ENCODE measurements at regions not wholly inside any gene's neighbourhood (a gene's known extent, or its start where the extent isn't known, plus 50 kb on each side); places are given as distances from the start of the nearest gene placed in this dataset.
"Not testable (repeated sequence)": the region's sequence is repeated elsewhere in the genome, so short reads cannot be mapped to it uniquely, and the experiment has no call there.

DNA sequence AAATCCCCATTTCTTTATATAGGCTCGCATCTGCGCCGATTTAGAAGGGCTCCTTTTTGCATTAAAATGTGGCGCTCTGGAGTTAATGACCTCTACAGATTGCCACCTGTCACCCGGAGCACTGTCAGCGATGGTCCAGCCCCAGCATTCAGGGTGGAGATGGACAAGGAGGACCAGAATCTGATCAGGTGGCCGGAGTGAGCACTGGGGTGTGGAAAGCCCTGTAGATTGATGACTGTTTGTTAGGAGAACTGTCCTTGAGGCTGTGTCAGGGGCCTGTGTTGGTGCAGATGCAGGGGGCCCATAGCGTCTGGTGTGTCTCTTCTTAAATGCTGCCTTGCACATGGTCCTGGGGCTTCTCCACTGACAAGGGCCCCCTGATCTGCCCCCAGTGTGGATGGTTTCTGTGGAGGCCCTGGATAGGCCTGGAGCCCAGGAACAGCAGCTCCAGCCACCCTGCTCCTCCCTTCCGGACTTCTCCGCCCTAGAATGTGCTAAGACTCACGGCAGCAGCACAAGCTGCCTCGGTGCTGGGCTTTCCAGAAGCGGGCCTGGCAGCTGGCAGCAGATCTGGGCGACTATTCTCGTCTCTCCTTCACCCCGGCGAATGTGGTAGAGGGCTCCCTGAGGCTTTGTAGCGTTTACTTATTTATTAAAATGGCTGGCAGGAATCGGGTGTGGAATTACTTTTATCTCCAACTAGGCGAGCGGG, 1333.3 kb downstream of the BRD1 start:
- FAIRE-seq = no peak

DNA sequence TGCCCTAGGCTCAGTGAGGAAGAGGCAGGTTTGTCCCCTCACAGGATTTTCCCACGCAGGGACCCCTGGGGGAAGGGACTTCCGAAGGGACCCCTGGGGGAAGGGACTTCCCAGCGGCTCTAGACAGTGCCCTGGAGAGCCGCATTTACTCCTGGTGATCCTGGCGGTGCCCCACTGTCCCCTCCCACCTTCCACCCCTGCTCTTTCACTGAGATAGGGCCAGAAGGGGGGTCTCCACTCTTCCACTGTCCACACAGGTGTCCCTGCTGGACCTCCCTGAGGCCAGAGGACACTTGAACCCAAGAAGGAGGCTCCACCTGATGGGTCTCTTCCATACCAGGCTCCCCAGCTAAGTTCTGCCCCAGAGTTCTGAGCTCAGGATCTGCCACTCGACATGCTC, 1333.9 kb downstream of the BRD1 start:
- DNase-seq (ENCODE audit: low spot score) (no peak), FAIRE-seq (no peak)

More for the DNA sequence above, 1333.3 kb downstream of the BRD1 start:
- DNase-seq (ENCODE audit: low spot score) = no peak

DNA sequence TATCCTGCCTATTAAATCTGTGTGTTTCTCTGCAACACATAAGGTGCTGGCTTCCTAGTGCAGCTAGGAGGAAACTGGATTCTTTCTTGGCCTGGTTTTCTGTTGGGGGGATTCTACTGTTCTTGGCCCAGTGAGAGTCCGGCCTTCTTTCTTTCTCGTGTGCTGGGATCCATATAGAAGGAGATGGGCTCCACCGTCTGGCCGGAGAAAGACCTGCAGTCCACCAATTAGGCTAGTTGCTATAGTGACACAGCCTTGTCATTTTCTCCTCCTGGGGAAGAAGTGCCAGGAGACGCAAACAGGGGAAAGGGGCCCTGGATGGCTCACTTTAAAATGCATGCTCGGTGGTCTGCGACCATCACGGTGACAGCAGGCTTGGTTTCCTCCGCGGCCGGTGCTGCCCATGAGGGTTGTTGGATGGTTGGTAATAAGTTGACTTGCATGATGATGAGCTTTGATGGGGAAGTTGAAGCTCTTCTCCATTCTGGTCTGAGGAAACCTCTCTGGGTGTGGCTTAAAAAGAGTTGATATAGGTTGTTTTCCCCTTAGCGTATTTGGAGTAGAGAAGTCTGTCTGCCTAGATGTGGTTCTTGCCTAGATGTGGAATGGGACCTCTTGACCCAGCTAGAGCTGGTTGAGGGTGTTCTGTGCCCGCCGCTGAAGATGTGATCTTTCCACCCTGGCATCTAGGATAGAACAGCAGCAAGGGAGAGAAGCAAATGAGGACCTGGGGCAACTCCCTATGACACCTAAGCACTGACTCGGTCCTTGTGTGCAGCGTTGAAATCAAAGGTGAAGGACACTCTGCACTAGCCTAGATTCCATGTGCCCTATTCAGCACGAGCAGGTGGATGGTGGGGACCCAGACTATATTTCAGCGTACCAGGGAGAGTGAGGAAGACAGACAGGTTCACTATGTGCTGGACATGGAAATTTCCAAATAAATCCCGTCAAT, 1335.0 kb downstream of the BRD1 start:
- DNase-seq (ENCODE audit: low spot score) (peak; percentile 87), FAIRE-seq (no peak)

DNA sequence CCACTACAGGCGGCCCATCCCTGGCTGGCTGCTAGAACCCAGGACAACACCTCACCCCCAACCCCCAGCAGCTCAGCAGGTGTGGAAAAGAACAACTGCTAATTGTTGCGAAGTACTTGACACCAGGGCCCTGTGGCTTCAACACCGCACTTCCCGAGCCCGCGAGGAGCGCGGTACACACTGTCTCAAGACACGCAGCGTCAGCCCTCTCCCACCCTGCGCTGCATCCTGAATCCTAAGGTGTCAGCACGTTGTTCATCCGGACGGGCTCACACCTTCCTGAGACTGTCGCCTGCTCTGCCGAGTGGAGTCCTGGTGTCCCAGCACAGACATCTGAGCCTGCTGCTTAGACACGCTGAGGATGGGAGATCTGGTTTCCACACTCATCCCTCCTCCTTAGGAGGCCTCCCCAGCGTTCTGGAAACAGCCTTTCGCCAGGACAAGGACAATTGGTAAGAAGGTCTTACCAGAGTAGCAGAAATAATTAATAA, 1336.2 kb downstream of the BRD1 start:
- FAIRE-seq (no peak), DNase-seq (ENCODE audit: low spot score) (no peak)

DNA sequence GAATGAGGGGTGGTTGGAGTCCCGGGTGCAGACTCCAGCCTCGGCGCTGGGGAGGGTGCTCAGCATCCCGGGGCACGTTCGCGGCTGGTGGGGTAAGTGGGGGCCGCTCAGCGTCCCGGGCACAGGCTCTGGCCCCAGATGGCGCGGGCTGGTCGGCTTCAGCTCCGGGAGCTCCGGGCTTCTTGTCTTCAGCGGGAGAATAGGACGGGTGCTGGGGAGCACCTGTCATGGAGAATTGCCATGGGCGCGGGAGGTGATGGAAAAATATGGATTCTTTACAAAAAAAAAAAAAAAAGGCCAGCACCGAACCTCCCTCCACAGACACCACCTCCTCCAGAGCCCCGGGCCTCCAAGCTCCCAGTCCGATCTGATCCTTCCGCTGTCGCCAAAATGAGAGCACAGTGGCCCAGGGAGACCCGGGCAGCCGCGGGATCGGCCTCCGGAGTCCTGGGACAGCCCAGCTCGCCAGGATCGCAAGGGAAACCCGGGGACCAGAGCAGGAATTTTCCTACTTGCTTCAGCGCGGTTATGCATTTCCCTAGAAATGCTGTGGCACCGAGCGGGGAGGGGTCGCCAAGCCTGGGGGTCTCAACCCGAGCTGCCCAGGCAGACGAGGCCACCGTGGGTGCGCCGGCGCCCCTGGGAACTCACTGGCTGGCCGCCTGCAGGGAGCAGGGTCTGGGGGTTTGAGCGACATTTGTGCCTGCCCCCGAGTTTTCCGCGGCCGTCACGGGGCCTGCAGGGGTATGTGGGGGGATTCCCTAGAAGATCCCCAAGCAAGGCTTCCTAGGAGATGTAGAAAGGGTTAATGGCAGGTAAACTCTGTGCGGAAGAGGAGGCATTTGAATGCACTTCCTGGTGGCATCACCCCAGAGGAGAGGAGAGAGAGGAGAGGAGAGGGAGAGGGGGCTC, 1336.9 kb downstream of the BRD1 start:
- DNase-seq (ENCODE audit: low spot score) = no peak
- FAIRE-seq = no peak

DNA sequence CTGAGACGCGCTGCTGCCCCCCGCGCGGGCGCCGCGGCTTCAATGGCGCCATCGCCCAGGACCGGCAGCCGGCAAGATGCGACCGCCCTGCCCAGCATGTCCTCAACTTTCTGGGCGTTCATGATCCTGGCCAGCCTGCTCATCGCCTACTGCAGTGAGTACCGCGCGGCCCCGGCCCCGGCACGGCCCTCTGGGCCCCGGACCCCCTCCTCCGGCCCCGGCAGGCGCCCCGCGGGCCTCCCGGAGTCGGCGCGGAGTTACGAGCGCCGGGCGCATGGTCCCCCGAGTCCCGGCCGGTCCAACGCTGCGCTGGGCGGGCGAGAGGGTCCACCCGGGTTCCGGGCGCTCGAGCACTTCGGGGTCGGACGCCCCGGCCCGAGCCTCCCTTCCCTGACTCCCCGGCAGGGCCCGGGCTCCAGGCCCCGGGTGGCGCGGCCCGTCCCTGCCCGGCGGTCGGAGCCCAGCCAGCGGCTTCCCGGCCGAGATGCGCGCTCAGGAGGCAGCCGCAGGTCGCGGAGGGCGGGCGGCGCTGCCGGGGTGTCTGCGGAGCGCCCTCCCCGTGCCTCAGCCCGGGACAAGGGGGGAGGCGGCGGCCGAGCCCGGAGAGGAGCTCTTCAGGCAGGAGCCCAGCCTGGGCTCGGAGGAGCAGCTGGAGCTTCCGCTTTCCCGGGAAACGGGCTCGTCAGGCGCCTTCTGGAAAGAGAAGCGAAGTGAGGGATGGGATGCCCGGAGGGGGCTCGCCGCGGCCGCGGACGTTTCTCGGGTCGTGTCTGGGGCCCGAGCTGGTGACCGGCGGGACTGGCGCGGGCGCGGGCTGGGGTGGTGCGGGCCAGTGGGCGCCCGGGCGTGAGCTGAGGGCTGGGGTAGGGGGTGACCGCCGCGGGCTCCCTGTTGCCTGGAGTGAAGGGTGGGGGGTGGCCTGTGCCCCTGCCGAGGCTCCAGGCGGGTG, 1337.8 kb downstream of the BRD1 start:
- FAIRE-seq (no peak), DNase-seq (ENCODE audit: low spot score) (peak; percentile 61)

DNA sequence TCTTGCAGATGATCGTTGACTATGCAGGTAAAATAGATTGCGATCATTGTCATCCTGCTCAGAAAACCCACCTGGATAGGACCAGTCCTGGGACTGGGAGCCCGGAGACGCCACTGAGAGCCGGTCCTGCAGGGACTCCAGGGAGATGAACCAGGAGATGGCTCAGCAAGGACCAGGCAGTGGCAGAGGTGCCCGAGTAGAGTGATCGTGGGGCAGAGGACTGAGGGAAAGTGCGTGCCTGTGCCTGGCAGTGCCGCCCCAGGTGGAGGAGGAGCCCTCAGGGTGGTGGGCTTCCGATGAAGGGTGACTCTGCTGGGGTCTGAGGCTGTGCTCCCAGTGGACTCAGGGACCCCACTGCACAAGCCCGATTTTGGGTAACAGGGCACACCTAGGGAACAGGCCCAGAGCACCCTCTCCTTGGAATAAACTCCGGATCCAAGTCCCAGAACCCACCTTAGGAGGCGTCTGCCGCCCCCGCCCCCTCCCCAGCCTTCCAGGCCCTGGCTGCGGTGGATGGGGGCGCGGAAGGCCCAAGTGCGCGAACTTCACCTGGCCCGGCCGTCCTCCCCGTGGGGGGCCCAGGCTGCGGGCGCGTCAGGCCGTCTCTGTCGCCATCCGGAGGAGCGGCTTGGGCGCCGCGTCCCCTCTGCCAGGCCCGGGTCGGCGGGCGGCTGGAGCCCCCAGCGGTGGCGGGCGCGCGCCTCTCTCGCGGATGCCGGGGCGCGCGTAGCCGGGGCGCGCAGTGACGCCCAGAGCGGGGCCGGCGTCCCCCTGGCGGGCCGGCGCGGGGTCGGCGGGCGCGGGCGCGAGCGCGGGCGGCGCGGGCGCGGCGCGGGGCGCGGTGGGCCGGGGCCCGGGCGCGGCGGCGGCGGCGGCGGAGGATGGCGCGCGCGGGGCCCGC, 1338.8 kb downstream of the BRD1 start:
- DNase-seq (ENCODE audit: low spot score) = peak; percentile 82
- peak; percentile 52 for FAIRE-seq

DNA sequence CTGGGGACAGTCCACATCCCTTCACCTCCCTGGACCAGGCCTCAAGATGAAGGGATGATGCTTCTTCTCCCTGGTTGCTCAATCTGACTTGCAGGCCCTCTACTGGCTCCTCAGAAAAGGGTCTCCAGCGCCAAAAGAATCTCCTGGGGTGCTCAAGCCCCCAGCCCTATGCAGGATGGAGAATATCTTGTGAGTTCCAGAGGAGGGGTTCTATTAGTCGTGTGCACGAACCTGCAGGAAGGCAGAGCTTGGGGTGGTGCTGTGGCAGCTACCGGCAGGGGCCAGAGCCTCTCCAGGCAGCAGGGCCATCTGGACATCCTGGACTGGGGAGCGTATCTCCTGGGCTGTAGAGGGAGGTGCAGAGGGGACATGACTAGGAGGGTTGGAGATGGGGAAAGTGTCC, 1339.5 kb downstream of the BRD1 start:
- DNase-seq (ENCODE audit: low spot score) (peak; percentile 43), FAIRE-seq (no peak)

DNA sequence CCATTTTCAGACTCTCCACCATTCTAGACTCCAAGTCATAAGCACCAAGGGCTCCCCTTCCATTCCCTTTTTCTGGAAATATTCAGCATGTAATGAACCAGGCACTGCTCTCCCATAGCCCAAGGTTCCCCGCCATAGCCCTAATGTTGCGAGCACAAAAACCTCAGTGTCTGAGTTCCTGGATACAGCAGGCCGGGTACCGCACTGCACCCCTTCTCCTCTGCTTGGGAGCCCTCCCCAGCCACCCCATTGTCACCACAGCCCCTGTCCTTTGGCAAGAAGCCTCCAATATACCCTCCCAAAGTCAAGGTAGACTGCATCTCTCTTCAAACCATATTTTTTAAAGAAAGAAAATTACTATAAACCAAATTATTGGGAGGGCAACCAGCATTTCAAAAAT, 1341.1 kb downstream of the BRD1 start:
- DNase-seq (ENCODE audit: low spot score) (no peak), FAIRE-seq (no peak)

DNA sequence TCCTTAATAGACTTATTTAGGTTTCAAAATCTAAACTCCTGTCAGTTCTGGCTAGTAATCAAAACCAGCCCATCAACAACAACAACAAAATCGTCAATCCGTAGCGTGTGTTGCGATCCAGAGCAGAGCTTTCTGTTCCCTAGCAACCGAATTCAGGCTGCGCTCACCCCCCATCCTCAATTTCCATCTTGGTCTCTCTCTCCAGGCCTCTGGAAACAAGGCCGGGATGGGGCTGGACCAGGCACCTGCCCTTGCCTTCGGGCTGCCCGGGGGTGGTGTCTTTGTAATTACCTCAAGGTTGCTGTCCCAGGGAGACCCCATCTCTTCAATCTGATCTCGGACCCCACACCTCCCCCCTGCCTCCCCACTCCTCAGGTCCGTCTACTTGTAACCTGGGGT, 1341.5 kb downstream of the BRD1 start:
- FAIRE-seq (no peak), DNase-seq (ENCODE audit: low spot score) (no peak)

DNA sequence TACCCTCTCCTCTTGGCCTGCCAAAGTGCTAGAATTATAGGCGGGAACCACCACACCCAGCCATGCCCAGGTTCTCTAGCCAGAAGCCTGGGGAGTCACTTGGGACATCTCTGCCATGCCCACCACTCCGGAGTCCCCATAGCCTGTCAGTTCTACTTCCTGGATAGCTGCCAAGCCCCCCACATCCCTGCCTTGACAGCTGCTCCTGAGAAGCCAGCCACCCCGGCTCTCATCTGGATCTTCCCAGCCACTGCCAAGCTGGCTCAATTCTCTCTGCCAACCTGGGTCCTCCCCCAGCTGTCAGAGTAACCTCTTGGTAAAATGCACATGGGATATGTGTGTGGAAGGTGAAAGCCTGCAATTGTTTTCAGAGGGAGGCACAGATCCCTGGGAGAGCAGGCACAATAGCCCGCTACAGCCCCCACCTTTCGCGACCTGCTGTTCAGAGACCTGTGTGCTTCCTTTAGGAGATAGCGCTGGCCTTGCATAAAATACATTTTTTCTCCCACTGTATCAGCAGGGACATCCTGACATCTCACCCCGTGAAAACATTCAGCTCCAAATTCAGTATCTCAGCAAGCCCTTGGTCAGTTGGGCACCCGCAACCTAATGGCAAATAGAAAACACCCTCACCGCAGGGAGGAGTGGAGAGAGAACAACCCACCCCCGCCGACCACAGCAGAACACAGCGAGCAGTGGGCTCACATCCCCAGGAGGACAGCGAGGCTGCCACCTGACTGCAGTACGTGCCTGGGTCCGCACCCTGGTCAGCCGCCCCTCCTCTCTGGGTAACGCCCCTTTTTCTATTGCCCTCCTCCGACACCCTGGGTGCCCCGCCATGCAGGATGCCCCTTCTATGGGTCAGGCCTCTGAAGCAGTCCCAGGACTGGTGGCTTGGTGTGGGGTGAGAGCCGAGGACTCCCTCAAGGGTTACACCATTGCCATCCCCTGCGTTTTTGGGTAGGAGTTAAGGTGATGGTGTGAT, 1342.2 kb downstream of the BRD1 start:
- no peak for DNase-seq (ENCODE audit: low spot score)
- FAIRE-seq = no peak

DNA sequence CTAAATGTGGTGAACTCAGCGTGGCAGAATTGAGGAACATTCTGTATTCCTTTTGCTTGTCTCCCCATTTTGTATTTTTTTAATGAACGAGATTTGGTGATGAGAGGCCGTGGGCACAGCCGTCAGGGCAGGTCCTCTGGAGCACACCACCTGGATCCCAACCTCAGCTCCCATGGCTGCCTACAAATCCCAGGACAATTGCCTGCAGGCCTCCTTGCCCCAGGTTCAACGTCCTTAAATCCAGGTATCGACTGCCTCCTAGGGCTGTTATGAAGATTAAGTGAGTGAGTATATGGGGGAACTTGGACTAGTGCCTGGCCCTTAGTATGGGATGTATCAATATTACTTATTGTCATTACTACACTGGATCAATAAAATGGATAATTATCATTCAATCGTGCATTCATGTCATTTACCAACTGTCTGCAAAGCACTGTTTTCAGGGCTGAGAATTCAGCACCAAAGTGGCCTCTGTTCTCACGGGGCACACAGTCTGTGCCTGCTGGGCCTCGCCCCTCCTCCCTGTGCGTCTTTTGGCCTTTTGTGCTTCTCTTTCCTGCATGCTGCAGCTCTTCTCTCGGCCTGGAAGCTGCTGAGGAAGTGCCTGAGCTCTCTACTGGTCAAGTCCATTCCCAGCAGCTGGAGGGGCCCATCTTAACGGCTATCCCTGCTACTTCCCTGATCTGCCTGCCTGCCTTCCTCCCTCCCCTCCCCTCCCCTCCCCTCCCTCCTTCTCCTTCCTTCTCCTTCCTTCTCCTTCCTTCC, 1343.7 kb downstream of the BRD1 start:
- DNase-seq (ENCODE audit: low spot score) = no peak
- FAIRE-seq = no peak

DNA sequence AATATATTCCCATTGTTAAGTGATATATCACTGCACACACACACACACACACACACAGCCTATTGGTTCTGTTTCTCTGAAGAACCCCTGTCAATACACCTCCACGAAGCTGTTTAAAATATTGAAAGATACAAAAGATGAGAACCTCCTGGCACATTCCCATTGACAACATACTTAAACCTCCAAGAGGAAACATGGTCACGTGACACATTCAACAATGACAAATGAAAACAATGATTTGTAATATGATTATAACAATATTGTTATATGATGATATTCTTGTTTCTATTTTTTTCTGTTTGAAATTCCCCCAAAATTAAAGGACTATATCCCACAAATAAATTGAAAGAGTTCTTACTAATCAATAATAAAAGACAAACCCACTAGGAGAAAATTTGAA, 1344.9 kb downstream of the BRD1 start:
- FAIRE-seq (no peak), DNase-seq (ENCODE audit: low spot score) (no peak)

DNA sequence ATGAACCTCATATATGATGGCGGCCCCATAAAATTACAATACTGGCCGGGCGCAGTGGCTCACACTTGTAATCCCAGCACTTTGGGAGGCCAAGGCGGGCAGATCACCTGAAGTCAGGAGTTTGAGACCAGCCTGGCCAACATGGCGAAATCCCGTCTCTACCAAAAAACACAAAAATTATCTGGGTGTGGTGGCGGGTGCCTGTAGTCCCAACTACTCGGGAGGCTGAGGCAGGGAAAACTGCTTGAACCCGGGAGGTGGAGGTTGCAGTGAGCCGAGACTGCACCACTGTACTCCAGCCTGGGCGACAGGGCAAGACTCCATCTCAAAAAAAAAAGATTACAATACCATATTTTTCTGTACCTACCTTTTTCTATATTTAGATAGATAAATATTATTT, 1345.5 kb downstream of the BRD1 start:
- DNase-seq (ENCODE audit: low spot score); FAIRE-seq: not testable (repeated sequence)

DNA sequence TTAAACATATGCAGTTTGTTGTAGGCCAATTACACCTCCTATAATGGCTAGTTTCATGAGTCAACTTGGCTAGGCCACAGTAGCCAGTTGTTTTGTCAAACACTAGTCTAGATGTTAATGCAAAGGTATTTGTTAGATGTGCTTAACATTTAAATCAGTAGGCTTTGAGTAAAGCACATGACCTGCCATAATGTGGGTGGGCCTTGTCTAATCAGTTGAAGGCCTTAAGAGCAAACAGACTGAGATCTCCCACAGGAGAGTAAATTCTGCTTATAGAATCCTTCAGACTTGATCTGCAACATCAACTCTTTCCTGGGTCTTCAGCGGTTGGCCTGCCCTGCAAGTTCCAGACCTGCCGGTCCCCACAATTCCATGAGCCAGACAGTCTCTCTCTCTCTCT, 1345.9 kb downstream of the BRD1 start:
- FAIRE-seq (no peak), DNase-seq (ENCODE audit: low spot score) (no peak)

DNA sequence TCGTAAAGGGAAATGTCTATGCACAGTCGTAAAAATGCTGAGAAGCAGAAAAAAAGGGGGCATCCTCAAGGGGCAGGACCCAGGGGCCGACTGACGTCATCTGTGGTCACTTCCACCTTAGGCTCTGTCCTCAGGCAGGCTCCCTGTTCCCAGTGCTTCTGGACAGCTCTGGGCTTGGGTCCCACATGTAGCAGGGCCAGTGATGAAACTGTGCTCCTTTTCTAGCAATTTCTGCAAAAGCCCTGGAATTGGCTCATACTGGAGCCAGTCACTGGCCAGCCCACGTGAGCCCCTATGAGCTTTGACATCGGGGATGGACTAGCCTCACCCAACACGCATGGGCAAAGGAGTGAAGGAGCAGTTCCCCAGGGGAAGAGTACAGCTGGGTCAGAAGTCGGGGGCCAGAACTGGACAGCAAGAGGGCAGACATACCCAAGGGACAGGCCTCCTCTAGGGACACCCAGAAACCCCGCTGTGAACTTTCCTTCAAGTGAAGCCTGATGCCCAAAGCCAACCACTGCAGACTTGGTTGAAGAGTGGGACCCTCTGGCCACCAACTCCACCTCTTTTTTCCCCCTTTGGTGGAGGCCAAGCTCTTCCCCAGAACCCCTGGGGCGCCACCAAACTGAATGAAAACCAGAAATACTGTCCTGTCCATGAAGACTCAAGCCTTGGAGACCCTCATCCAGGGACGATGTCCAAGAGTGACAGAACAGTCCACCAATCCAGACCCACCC, 1349.0 kb downstream of the BRD1 start:
- DNase-seq (ENCODE audit: low spot score) = no peak
- no peak for FAIRE-seq

DNA sequence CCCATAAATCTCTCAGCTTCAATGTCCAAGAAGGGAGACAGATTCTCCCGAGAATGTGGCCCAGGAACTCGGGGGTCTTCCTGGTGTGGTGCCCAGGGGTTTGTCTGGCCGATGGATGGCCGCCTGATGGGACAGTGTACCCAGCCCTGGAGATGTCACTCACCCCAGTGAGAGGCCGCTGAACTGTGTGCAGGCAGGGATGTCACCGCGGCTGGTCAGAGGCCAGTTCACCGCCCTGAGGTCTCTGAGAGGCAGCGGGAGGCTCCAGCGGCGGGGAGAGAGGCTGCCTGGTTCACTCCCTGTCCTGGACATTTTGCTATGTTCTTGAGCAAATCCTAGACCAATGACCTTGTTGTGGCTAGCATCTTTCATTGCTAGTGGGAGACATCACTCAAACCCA, 1349.5 kb downstream of the BRD1 start:
- DNase-seq (ENCODE audit: low spot score) (no peak), FAIRE-seq (no peak)
